BLaER1 (cell line): ENCODE measurements at regions not wholly inside any gene's neighbourhood (a gene's known extent, or its start where the extent isn't known, plus 50 kb on each side); places are given as distances from the start of the nearest gene placed in this dataset.
"Not testable (repeated sequence)": the region's sequence is repeated elsewhere in the genome, so short reads cannot be mapped to it uniquely, and the experiment has no call there.

ENCODE experiments used
- H3K27ac ChIP-seq: shearing (Covaris generic); formaldehyde crosslinking; 2 replicates; pipeline ENCODE4 v1.8.1; 2022
- H3K27me3 ChIP-seq: shearing (Covaris generic); formaldehyde crosslinking; 2 replicates; pipeline ENCODE4 v1.8.1; 2022
- H3K36me3 ChIP-seq: shearing (Covaris generic); formaldehyde crosslinking; 2 replicates; pipeline ENCODE4 v1.8.1; 2022
- H3K4me1 ChIP-seq: shearing (Covaris generic); formaldehyde crosslinking; 2 replicates; pipeline ENCODE4 v1.8.1; 2022
- H3K4me2 ChIP-seq: shearing (Covaris generic); formaldehyde crosslinking; 2 replicates; pipeline ENCODE4 v1.8.1; 2022
- H3K4me3 ChIP-seq: shearing (Covaris generic); formaldehyde crosslinking; 2 replicates; pipeline ENCODE4 v1.8.1; 2022
- H3K9ac ChIP-seq: shearing (Covaris generic); formaldehyde crosslinking; 2 replicates; pipeline ENCODE4 v1.8.1; 2022
- H3K9me3 ChIP-seq: shearing (Covaris generic); formaldehyde crosslinking; 2 replicates; pipeline ENCODE4 v1.8.1; 2022
- H4K20me1 ChIP-seq: shearing (Covaris generic); formaldehyde crosslinking; 2 replicates; pipeline ENCODE4 v1.8.1; 2022
- Cebpa-rat ChIP-seq: shearing (Covaris generic); IDR thresholded peaks from 2 replicates; pipeline ENCODE4 v1.8.1; 2022

DNA sequence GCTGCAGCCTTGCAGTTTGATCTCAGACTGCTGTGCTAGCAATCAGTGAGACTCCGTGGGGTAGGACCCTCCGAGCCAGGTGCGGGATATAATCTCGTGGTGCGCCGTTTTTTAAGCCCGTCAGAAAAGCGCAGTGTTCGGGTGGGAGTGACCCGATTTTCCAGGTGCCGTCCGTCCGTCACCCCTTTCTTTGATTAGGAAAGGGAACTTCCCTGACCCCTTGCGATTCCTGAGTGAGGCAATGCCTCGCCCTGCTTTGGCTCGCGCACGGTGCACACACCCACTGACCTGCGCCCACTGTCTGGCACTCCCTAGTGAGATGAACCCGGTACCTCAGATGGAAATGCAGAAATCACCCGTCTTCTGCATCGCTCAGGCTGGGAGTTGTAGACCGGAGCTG, 203.2 kb downstream of the SNCAIP start:
- not testable (repeated sequence) for H3K4me1 ChIP-seq, H3K27me3 ChIP-seq, H3K27ac ChIP-seq, H3K4me3 ChIP-seq, H3K9me3 ChIP-seq, H3K9ac ChIP-seq, H3K4me2 ChIP-seq, H3K36me3 ChIP-seq, H4K20me1 ChIP-seq

DNA sequence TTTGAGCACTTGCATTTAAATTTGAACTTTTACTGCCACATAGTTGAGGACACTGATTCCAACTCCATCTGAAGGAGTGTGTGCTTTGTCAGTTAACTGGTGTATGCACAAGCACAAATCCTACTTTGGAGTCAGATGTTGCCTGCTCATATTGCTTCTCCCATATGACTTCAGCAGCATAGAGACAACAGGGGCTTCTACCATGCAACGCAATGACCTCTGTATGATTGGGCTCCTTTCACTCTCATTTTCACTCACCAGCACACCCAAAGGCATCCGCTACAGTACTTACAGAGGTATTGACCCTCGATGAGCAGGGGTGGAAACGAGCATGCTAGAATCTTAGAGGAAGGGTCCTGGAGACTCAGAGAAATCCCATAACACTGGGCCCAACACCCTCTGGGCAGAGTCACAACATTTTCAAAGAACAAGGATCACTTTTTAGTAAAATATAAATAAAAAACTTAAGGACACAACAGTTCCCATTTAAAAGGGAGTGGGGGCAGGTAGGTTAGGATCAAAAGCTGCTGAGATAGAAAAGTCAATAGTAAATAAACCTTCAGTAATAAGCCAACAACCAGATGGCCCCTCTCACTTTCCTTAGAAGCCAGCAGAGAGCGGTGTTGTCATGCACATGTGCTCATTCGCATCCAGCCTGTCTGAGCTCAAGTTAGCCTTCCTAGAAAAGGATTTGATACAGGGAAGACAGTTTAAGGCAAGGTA, 203.8 kb downstream of the SNCAIP start:
- Histone ChIP-seq H3K9ac (no peak overlapping the region), H3K4me2 (no peak overlapping the region), H3K9me3 (no peaks in the 10 kb centered on the region), H3K27ac (no peak overlapping the region), H3K4me1 (no peaks in the 10 kb centered on the region), H3K27me3 (no peaks in the 10 kb centered on the region), H3K36me3 (no peaks in the 10 kb centered on the region), H4K20me1 (no peaks in the 10 kb centered on the region), H3K4me3 (no peak overlapping the region)
- no peak for TF ChIP-seq Cebpa-rat

DNA sequence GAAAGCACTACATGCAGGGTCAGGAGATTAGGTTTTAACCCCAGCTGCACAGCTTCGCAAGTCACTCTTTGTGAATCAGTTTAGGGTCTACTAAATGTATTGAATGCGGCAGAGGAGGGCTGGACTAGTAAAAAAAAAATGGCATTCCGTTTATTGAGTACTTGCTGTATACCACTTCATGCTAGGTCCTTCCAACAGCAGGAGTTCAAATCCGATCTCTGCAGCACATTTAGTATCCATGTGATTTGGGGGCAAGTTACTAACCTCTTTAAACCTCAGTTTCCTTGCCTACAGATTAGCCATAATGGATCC, 204.4 kb downstream of the SNCAIP start:
- H4K20me1 ChIP-seq, result no peaks in the 10 kb centered on the region
- no peak overlapping the region for H3K4me2 ChIP-seq
- no peaks in the 10 kb centered on the region for H3K9me3 ChIP-seq
- H3K4me1 ChIP-seq, result no peaks in the 10 kb centered on the region
- H3K36me3 ChIP-seq, result no peaks in the 10 kb centered on the region
- no peak for TF ChIP-seq Cebpa-rat
- H3K27ac ChIP-seq, result no peak overlapping the region
- no peak overlapping the region for H3K4me3 ChIP-seq
- H3K9ac ChIP-seq, result no peak overlapping the region
- H3K27me3 ChIP-seq, result no peaks in the 10 kb centered on the region

DNA sequence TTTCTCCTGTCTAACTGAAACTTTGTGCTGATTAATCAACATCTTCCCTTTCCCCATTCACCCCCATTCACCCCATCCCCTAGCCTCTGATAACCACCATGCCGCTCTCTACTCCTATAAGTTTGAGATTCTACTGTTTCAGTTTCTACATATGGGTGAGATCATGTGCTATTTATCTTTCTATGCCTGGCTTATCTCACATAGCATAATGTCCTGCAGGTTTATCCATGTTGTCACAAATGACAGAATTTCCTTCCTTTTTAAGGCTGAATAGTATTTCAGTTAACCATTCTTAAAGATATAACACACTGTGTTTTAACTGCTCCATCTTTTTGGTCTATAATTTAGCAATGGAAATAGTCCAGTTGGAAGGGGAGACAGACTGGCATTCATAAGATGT, 205.1 kb downstream of the SNCAIP start:
- H3K4me3 ChIP-seq, result no peak overlapping the region
- no peaks in the 10 kb centered on the region for H3K27me3 ChIP-seq

DNA sequence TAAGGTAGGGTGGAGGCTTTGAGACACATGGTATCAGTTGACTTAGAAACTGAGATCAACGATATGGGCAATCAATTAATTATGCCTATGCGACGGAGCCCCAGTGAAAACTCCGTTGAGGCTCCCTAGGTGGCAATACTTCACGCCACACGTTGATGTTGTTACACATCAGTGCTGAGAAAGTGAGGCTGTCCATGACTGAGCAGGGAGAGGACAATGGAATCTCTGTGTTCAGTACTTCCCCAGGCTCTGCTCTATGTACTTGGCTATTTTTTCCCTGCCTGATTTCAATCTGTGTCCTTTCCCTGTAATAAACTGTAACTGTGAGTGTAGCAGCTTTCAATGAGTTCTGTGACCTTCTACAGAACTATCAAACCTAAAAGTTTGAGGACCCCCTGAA, 211.7 kb downstream of the SNCAIP start:
- Histone ChIP-seq H3K9me3 (no peaks in the 10 kb centered on the region), H3K4me3 (no peak overlapping the region), H3K4me2 (no peak overlapping the region), H4K20me1 (no peaks in the 10 kb centered on the region), H3K9ac (no peak overlapping the region), H3K27me3 (no peaks in the 10 kb centered on the region), H3K36me3 (no peaks in the 10 kb centered on the region), H3K27ac (no peak overlapping the region), H3K4me1 (no peaks in the 10 kb centered on the region)
- TF ChIP-seq Cebpa-rat, result no peak

More for the DNA sequence above, 205.1 kb downstream of the SNCAIP start:
- no peaks in the 10 kb centered on the region for H3K36me3 ChIP-seq
- no peaks in the 10 kb centered on the region for H3K4me1 ChIP-seq
- no peaks in the 10 kb centered on the region for H3K9me3 ChIP-seq
- no peak overlapping the region for H3K27ac ChIP-seq
- H3K9ac ChIP-seq, result no peak overlapping the region
- H3K4me2 ChIP-seq, result no peak overlapping the region
- no peak for TF ChIP-seq Cebpa-rat
- H4K20me1 ChIP-seq, result no peaks in the 10 kb centered on the region

DNA sequence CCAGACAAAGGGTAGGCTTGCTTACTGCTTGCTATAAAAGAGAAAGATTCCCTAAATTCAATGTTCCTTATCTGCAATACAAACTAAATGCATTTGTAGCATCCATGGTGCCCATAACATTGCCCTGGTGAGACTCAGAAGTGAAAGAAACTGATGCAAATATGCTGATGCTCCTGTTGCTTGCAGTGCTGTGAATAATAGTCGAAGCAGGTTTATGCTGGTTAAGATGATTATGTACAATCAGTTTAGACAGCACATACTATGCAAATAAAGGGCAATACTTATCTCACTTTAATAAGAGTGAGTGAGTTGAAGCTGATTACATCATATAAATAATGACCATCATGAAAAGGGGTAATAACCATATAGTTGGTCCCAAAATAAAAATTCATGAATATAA, 215.5 kb downstream of the SNCAIP start:
- H3K27me3 ChIP-seq, result no peaks in the 10 kb centered on the region

DNA sequence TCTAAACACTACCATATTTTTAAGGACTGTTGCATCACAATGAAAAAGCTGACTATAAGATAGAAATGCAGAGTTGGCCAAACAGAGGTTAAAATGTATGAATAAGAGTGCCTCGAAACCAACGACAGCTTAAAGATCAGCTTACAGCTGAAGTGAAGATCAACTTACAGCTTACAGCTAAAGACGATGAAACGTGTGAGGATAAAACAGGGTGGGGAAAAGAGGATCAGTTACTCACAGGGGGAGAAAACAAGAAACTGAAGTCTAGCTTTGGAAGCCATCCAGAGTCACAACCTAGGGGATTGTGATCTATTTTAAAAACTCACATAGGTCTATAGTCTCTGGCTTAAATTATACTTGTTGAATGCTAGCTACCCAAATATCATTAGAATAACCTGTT, 220.0 kb downstream of the SNCAIP start:
- Histone ChIP-seq H3K27me3 (no peaks in the 10 kb centered on the region), H3K4me1 (no peaks in the 10 kb centered on the region), H3K9me3 (no peaks in the 10 kb centered on the region), H3K4me3 (no peak overlapping the region), H3K36me3 (no peaks in the 10 kb centered on the region), H3K27ac (no peak overlapping the region), H4K20me1 (no peaks in the 10 kb centered on the region), H3K4me2 (no peak overlapping the region), H3K9ac (no peak overlapping the region)
- no peak for TF ChIP-seq Cebpa-rat

More for the DNA sequence above, 215.5 kb downstream of the SNCAIP start:
- H3K9ac ChIP-seq, result no peak overlapping the region
- no peak overlapping the region for H3K4me2 ChIP-seq
- no peaks in the 10 kb centered on the region for H3K9me3 ChIP-seq
- no peaks in the 10 kb centered on the region for H4K20me1 ChIP-seq
- H3K36me3 ChIP-seq, result no peaks in the 10 kb centered on the region
- H3K27ac ChIP-seq, result no peak overlapping the region
- no peak overlapping the region for H3K4me3 ChIP-seq
- no peaks in the 10 kb centered on the region for H3K4me1 ChIP-seq
- TF ChIP-seq Cebpa-rat, result no peak

DNA sequence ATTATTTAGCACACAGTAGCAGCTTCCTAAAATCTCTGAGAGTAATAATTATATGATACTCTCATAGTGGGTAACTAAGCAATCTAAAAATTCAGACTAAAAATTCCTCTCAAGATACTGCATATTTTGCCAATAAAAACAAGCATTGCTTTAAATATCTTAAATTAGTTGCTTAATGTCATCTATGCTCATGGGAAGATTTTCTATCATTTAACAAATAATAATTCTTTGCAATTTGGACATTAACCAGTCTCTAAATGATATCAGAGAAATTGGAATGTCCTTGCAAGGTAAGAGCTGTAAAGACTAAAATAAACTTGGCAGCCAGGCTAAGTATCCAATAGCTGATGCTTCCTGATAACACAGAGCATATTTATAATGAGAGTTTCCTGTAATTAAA, 221.8 kb downstream of the SNCAIP start:
- H4K20me1 ChIP-seq, result no peaks in the 10 kb centered on the region
- H3K27ac ChIP-seq, result no peak overlapping the region
- H3K4me3 ChIP-seq, result no peak overlapping the region
- H3K36me3 ChIP-seq, result no peaks in the 10 kb centered on the region
- no peaks in the 10 kb centered on the region for H3K4me1 ChIP-seq
- no peaks in the 10 kb centered on the region for H3K9me3 ChIP-seq
- H3K4me2 ChIP-seq, result no peak overlapping the region
- H3K27me3 ChIP-seq, result no peaks in the 10 kb centered on the region
- no peak overlapping the region for H3K9ac ChIP-seq
- no peak for TF ChIP-seq Cebpa-rat

DNA sequence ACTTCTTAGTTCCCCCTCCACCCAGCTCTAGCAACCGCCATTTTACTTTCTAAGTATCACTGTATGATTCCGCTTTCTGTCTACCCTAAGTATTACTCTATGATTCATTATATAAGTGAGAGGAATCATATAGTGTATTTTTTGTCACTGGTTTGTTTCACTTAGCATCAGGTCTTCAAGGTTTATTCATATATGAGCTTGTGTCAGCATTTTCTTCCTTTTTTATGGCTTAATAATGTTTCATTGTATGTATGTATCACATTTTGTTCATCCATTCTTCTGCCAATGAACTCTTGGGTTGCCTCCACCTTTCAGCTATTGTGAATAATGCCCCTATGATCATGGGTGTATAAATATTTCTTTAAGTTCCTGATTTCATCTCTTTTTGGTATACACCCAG, 222.8 kb downstream of the SNCAIP start:
- no peak overlapping the region for H3K4me2 ChIP-seq
- no peaks in the 10 kb centered on the region for H3K9me3 ChIP-seq
- H3K27me3 ChIP-seq, result no peaks in the 10 kb centered on the region
- H4K20me1 ChIP-seq, result no peaks in the 10 kb centered on the region
- no peak overlapping the region for H3K27ac ChIP-seq
- H3K4me1 ChIP-seq, result no peaks in the 10 kb centered on the region
- H3K4me3 ChIP-seq, result no peak overlapping the region
- H3K36me3 ChIP-seq, result no peaks in the 10 kb centered on the region
- no peak for TF ChIP-seq Cebpa-rat
- H3K9ac ChIP-seq, result no peak overlapping the region

DNA sequence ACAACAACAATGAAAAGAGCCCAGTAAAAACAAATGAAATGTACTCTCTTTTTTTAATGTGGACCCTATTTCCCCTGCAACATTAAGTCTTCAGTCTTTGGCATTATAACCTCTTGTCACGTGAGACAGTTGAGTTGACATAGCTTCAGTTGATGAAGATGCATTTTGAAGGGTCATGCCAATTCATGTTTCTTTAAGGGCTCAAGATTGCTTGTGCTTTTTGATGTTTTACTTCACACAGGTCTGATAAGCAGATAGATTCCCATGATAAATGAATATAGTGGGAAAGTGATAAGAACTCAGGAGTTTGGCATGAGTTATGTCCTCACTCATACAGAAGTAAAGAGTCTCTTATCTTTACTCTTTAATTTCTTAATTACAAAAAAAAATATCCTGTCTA, 229.4 kb downstream of the SNCAIP start:
- no peaks in the 10 kb centered on the region for H4K20me1 ChIP-seq
- no peaks in the 10 kb centered on the region for H3K4me1 ChIP-seq
- H3K9me3 ChIP-seq, result no peaks in the 10 kb centered on the region
- TF ChIP-seq Cebpa-rat, result no peak
- H3K36me3 ChIP-seq, result no peaks in the 10 kb centered on the region
- H3K4me3 ChIP-seq, result no peak overlapping the region
- no peak overlapping the region for H3K4me2 ChIP-seq
- no peak overlapping the region for H3K9ac ChIP-seq
- no peak overlapping the region for H3K27ac ChIP-seq
- no peaks in the 10 kb centered on the region for H3K27me3 ChIP-seq

DNA sequence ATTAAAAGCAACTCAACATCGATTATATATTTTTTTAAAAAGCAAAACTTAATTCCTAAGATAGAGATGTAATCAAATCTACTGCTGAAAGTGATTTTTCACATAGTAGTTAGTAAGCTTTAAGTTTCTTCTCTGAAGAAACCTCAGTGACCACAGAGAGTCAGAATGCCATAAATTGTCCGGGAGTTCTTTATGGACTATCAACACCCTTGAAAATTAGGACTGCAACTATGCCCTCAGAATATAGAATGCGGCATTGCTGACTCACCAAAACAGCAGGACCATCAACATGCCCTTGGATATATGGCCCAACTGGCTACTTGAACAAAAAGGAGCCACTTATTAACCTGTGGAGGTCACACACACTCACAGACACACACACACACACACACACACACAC, 228.9 kb upstream of the SNX2 start:
- Histone ChIP-seq H3K4me3 (no peak overlapping the region), H4K20me1 (no peaks in the 10 kb centered on the region), H3K9me3 (no peaks in the 10 kb centered on the region), H3K36me3 (no peaks in the 10 kb centered on the region), H3K4me2 (no peak overlapping the region), H3K9ac (no peak overlapping the region), H3K4me1 (no peaks in the 10 kb centered on the region), H3K27ac (no peak overlapping the region), H3K27me3 (no peaks in the 10 kb centered on the region)
- TF ChIP-seq Cebpa-rat, result no peak
